ENCODE measurements at regions not wholly inside any gene's neighbourhood (a gene's known extent, or its start where the extent isn't known, plus 50 kb on each side); places are given as distances from the start of the nearest gene placed in this dataset.

- TF ChIP-seq CTCF (IDR thresholded peaks at IDR 0.05) = no peak
- TF ChIP-seq POLR2A (IDR thresholded peaks at IDR 0.05) = no peak
These were observed 342.8 kb upstream of the F9 start for GRCh38 chrX:139187738-139188137.
